ENCODE measurements at regions not wholly inside any gene's neighbourhood (a gene's known extent, or its start where the extent isn't known, plus 50 kb on each side); places are given as distances from the start of the nearest gene placed in this dataset.

DNA sequence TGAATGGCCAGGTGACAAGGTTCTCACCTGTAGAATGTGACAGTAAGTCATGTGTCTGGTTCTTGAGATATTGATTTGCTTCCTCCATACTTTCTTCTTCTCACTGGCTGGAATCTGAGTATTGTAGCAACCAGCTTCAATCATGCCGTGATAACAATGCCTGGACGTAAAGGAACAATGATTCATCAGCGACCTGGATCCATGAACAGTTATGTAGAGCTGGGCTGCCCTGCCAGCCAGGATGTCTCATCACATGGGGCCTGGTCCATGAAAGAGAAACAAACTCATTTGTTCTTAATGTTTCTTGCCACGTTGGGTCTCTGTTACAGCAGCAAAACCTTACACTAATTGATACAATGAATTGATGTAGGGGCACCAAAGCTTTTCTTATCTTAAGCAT lies 627.2 kb downstream of the TOX3 start:
- TF ChIP-seq, protein P1, sequence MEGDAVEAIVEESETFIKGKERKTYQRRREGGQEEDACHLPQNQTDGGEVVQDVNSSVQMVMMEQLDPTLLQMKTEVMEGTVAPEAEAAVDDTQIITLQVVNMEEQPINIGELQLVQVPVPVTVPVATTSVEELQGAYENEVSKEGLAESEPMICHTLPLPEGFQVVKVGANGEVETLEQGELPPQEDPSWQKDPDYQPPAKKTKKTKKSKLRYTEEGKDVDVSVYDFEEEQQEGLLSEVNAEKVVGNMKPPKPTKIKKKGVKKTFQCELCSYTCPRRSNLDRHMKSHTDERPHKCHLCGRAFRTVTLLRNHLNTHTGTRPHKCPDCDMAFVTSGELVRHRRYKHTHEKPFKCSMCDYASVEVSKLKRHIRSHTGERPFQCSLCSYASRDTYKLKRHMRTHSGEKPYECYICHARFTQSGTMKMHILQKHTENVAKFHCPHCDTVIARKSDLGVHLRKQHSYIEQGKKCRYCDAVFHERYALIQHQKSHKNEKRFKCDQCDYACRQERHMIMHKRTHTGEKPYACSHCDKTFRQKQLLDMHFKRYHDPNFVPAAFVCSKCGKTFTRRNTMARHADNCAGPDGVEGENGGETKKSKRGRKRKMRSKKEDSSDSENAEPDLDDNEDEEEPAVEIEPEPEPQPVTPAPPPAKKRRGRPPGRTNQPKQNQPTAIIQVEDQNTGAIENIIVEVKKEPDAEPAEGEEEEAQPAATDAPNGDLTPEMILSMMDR (IDR thresholded peaks at IDR 0.05; ENCODE audit: poor library complexity): no peak
- no peak for TF ChIP-seq EZH2 (IDR thresholded peaks at IDR 0.05; ENCODE audit: borderline replicate concordance)
